K562 (cell line): ENCODE measurements at regions not wholly inside any gene's neighbourhood (a gene's known extent, or its start where the extent isn't known, plus 50 kb on each side); places are given as distances from the start of the nearest gene placed in this dataset.

Experiments
- ATAC-seq: fragments of 200-7000 bp; cut with Tn5 transposase; 3 replicates; pipeline ENCODE4 v1.9.1; 2020; ENCODE audit warnings: moderate library complexity
- BruUV-seq: library from RNA; stranded (reverse); fragments of 400-500 nt; replicated peaks from 2 replicates; lab custom pipeline; 2021; lab: Mats Ljungman, UMichigan
- CTCF ChIA-PET: fragments of 300-600 bp; formaldehyde crosslinking; extraction: SDS; loops from one replicate; lab custom pipeline; 2021; ENCODE audit warnings: low intra/inter-chr PET ratio; lab: Yijun Ruan, JAX
- POLR2A ChIA-PET: fragments of 300-600, 350-650 bp; sonication (Branson Sonifier 250); formaldehyde crosslinking; extraction: SDS; loops from one replicate; lab custom pipeline; 2021; ENCODE audit warnings: antibody characterized with exemption, inconsistent platforms; lab: Yijun Ruan, JAX
- DNase-seq, 4 experiments: peaks; one replicate each; pipeline versions ENCODE4 v3.0.0 to v3.0.0-alpha.2; 2011 to 2018; ENCODE audit warnings: low spot score in 3 of 4, mixed read lengths in 3 of 4; ENCODE audit errors: extremely low read depth in 1 of 4
- FAIRE-seq: peaks from 2 replicates; lab custom pipeline; 2011; peaks lifted over from hg19 to GRCh38; lab: Jason Lieb, UNC
- H2AFZ ChIP-seq: 2 replicates; pipeline ENCODE4 v1.6.0; 2011; ENCODE audit warnings: low read depth, low read length, control low read depth, inconsistent platforms
- H3K27ac ChIP-seq: fragments of 200-600 bp; 3 replicates; pipeline ENCODE4 v1.8.0; 2011; ENCODE audit warnings: low read depth, mild to moderate bottlenecking, control low read depth, inconsistent platforms, low read length, moderate library complexity, mixed read lengths; ENCODE audit errors: extremely low read depth
- H3K27me3 ChIP-seq, 2 experiments: fragments of 300-600 bp in 1 of 2; 2 replicates in 1 of 2; 3 replicates in 1 of 2; pipeline versions ENCODE4 v1.6.0 to v1.8.0; 2011; ENCODE audit warnings: inconsistent platforms in 2 of 2, low read length in 2 of 2, mild to moderate bottlenecking in 1 of 2, mixed read lengths in 1 of 2, moderate library complexity in 1 of 2; ENCODE audit not compliant: control insufficient read depth in 2 of 2, insufficient read depth in 2 of 2
- H3K36me3 ChIP-seq: fragments of 300-600 bp; 3 replicates; pipeline ENCODE4 v1.8.0; 2011; ENCODE audit warnings: mild to moderate bottlenecking, low read length, inconsistent platforms; ENCODE audit not compliant: control insufficient read depth, insufficient read depth
- H3K4me1 ChIP-seq, 2 experiments: fragments of 200-600 bp in 1 of 2; replicated peaks in 1 of 2; 2 replicates in 1 of 2; 3 replicates in 1 of 2; pipeline versions ENCODE4 v1.5.1 to v1.8.0; 2011; ENCODE audit warnings: inconsistent platforms in 2 of 2, low read length in 2 of 2, mild to moderate bottlenecking in 1 of 2, mixed read lengths in 1 of 2, moderate library complexity in 1 of 2; ENCODE audit not compliant: control insufficient read depth in 2 of 2, insufficient read depth in 2 of 2
- H3K4me2 ChIP-seq: 2 replicates; pipeline ENCODE4 v1.6.1; 2011; ENCODE audit warnings: low read length, control low read depth, inconsistent platforms, mixed read lengths; ENCODE audit not compliant: insufficient read depth
- H3K4me3 ChIP-seq: fragments of 200-600 bp; sonication (generic), shearing (Covaris generic); 2 replicates; pipeline ENCODE4 v1.5.1; 2016; ENCODE audit warnings: control low read depth, inconsistent platforms
- H3K79me2 ChIP-seq: fragments of 200-600 bp; 3 replicates; pipeline ENCODE4 v1.8.0; 2011; ENCODE audit warnings: low read length, inconsistent platforms; ENCODE audit not compliant: control insufficient read depth, insufficient read depth
- H3K9ac ChIP-seq, 2 experiments: 2 replicates each; pipeline versions ENCODE4 v1.6.0 to v1.6.1; 2011; ENCODE audit warnings: low read depth in 2 of 2, low read length in 2 of 2, control low read depth in 1 of 2, inconsistent platforms in 1 of 2, mild to moderate bottlenecking in 1 of 2, mixed read lengths in 1 of 2; ENCODE audit not compliant: insufficient read depth in 1 of 2
- H3K9me1 ChIP-seq: one replicate; pipeline ENCODE4 v1.6.0; 2011; ENCODE audit warnings: inconsistent platforms, mild to moderate bottlenecking, low read length, moderate library complexity; ENCODE audit not compliant: control insufficient read depth, insufficient read depth
- H3K9me3 ChIP-seq: replicated peaks from 2 replicates; pipeline ENCODE4 v1.5.1; 2011; ENCODE audit warnings: low read depth, low read length, inconsistent platforms; ENCODE audit not compliant: control insufficient read depth, insufficient read depth
- H4K20me1 ChIP-seq: replicated peaks from 2 replicates; pipeline ENCODE4 v1.6.1; 2011; ENCODE audit warnings: low read length, inconsistent platforms, mixed read lengths; ENCODE audit not compliant: control insufficient read depth, insufficient read depth
- DACH1 ChIP-seq: fragments of 450-650 bp; IDR thresholded peaks from 2 replicates; pipeline ENCODE4 v1.6.1; 2018; ENCODE audit not compliant: partially characterized antibody
- DLX4 ChIP-seq: fragments of 250-450 bp; sonication (Bioruptor Pico); IDR thresholded peaks from 2 replicates; pipeline ENCODE4 v1.6.1; 2021; ENCODE audit warnings: mild to moderate bottlenecking
- ELK3 ChIP-seq: fragments of 450-650 bp; formaldehyde crosslinking; IDR thresholded peaks from 2 replicates; pipeline ENCODE4 v1.4.0; 2020; ENCODE audit warnings: mild to moderate bottlenecking
- HMG20B ChIP-seq: fragments of 250-450 bp; sonication (Bioruptor Pico); IDR thresholded peaks from 2 replicates; pipeline ENCODE4 v1.5.0; 2021; ENCODE audit warnings: mild to moderate bottlenecking
- JUN ChIP-seq, 2 experiments: sonication (generic) in 1 of 2; formaldehyde crosslinking in 1 of 2; IDR thresholded peaks; 2 replicates each; pipeline versions ENCODE4 v1.6.1 to v1.8.0; 2012 to 2022; ENCODE audit warnings: borderline replicate concordance in 2 of 2, mild to moderate bottlenecking in 2 of 2, improper control_type of control experiment in 1 of 2, low read depth in 1 of 2, low read length in 1 of 2, missing genetic modification reagents in 1 of 2
- KAT8 ChIP-seq: fragments of 450-650 bp; IDR thresholded peaks from 2 replicates; pipeline ENCODE4 v1.6.1; 2016; ENCODE audit warnings: low read depth, mild to moderate bottlenecking
- NFIX ChIP-seq: fragments of 250-450 bp; sonication (Bioruptor Pico); IDR thresholded peaks from 2 replicates; pipeline ENCODE4 v1.4.0; 2020; ENCODE audit warnings: low read depth, mild to moderate bottlenecking, moderate library complexity
- ZNF165 ChIP-seq: fragments of 250-450 bp; sonication (Bioruptor Pico); IDR thresholded peaks from 2 replicates; pipeline ENCODE4 v1.4.0; 2020; ENCODE audit warnings: borderline replicate concordance
- ZNF436 ChIP-seq: fragments of 250-450, 450-650 bp; sonication (Bioruptor Pico); formaldehyde crosslinking; IDR thresholded peaks from 2 replicates; pipeline ENCODE4 v1.7.0; 2020; ENCODE audit warnings: mild to moderate bottlenecking
- ZNF695 ChIP-seq: fragments of 450-650 bp; formaldehyde crosslinking; IDR thresholded peaks from 2 replicates; pipeline ENCODE4 v1.4.0; 2020; ENCODE audit warnings: mild to moderate bottlenecking, moderate library complexity
- ZNF830 ChIP-seq: fragments of 250-450 bp; sonication (Bioruptor Pico); IDR thresholded peaks from 2 replicates; pipeline ENCODE4 v1.5.0; 2021; ENCODE audit warnings: mild to moderate bottlenecking
- WGBS: fragments of 100-300 bp; shearing (Covaris generic); methylation state at CpG from one replicate; pipeline ENCODE4 v1.1.6; 2016; ENCODE audit warnings: low coverage, mixed read lengths; ENCODE audit not compliant: insufficient coverage; ENCODE audit errors: missing lambda C conversion rate; 5-methylcytosine and 5-hydroxymethylcytosine counted together
- in situ Hi-C: fragments of 300-500 bp; cut with MboI; formaldehyde crosslinking; loops from 4 replicates; pipeline ENCODE4 v1.15.0; 2018; ENCODE audit warnings: inconsistent platforms, mixed read lengths
- intact Hi-C: fragments of 100-400 bp; cut with micrococcal nuclease; formaldehyde crosslinking; loops from 2 replicates; pipeline ENCODE4 v1.14.2; 2022

- no peak for ATAC-seq
- no peaks in the 10 kb centered on the region for H3K79me2 ChIP-seq
- no peaks in the 10 kb centered on the region for H3K4me1 ChIP-seq
- H2AFZ ChIP-seq: no peak overlapping the region
- H3K9ac ChIP-seq: no peak overlapping the region
- no peaks in the 10 kb centered on the region for H4K20me1 ChIP-seq
- ChIA-PET POLR2A (interaction anchor here (0.6 to 2.2 kb wide), 3 partner anchors 11 to 102 kb away, joined by 3 to 5 read pairs (median 3); no protein-coding TSS in a partner anchor), CTCF (no interaction called here)
- intact Hi-C loops: no loop called here
- H3K9me1 ChIP-seq: no peaks in the 10 kb centered on the region
- TF ChIP-seq ZNF695: no peak
- TF ChIP-seq ZNF830 (CRISPR knock-in tag): no peak
- no peak for TF ChIP-seq ELK3 (CRISPR knock-in tag)
- no peak for TF ChIP-seq ZNF165 (CRISPR knock-in tag)
- TF ChIP-seq ZNF436: no peak
- TF ChIP-seq KAT8: no peak
- no peak for TF ChIP-seq JUN (IDR thresholded peaks at IDR 0.05; ENCODE audit: borderline replicate concordance, low read depth, low read length)
- no peak for TF ChIP-seq JUN (CRISPR knock-in tag; IDR thresholded peaks at IDR 0.05; ENCODE audit: borderline replicate concordance)
- no peak for TF ChIP-seq NFIX (CRISPR knock-in tag)
- no peak for TF ChIP-seq DLX4
- no peak for TF ChIP-seq DACH1
- TF ChIP-seq HMG20B (CRISPR knock-in tag): no peak
- in situ Hi-C loops: no loop called here
- DNase-seq: no peak
- WGBS: 0% methylated on average over 3 of the region's 3 CpGs
- H3K36me3 ChIP-seq: no peaks in the 10 kb centered on the region
- no peak overlapping the region for H3K27ac ChIP-seq
- H3K4me2 ChIP-seq: no peak overlapping the region
- FAIRE-seq: no peak
- no peaks in the 10 kb centered on the region for H3K9me3 ChIP-seq
- no peak overlapping the region for H3K4me3 ChIP-seq
- no TSS peak for BruUV-seq
- H3K27me3 ChIP-seq: peaks cover 0 to 5% of the 10 kb centered on the region in 2 experiments; a peak in 3 of 5 replicates
Observed at GRCh38 chr3:15958692-15959433, 161.1 kb upstream of the ANKRD28 start.
